Keratinocyte (primary cell): ENCODE measurements at regions not wholly inside any gene's neighbourhood (a gene's known extent, or its start where the extent isn't known, plus 50 kb on each side); places are given as distances from the start of the nearest gene placed in this dataset.

Experiments used
- DNase-seq: peaks from one replicate; pipeline ENCODE4 v3.0.0-alpha.2; 2011; ENCODE audit warnings: low read depth, missing footprints, low spot score
- FAIRE-seq: peaks from 2 replicates; lab custom pipeline; 2011; peaks lifted over from hg19 to GRCh38; lab: Jason Lieb, UNC
- H2AFZ ChIP-seq: 2 replicates; pipeline ENCODE4 v1.6.0; 2012; ENCODE audit warnings: low read length, control low read depth, inconsistent platforms; ENCODE audit not compliant: control insufficient read depth
- H3K27ac ChIP-seq: 2 replicates; pipeline ENCODE4 v1.5.1; 2011; ENCODE audit warnings: low read length; ENCODE audit not compliant: control insufficient read depth, insufficient read depth
- H3K27me3 ChIP-seq: 3 replicates; pipeline ENCODE4 v1.6.0; 2011; ENCODE audit warnings: low read length; ENCODE audit not compliant: control insufficient read depth, insufficient read depth; ENCODE audit errors: extremely low read depth
- H3K36me3 ChIP-seq, 2 experiments: 2 replicates in 1 of 2; 3 replicates in 1 of 2; pipeline ENCODE4 v1.5.1; 2011; ENCODE audit warnings: low read length in 2 of 2, mild to moderate bottlenecking in 1 of 2; ENCODE audit not compliant: control insufficient read depth in 2 of 2, insufficient read depth in 2 of 2; ENCODE audit errors: extremely low read depth in 1 of 2
- H3K4me1 ChIP-seq: 3 replicates; pipeline ENCODE4 v1.5.1; 2011; ENCODE audit warnings: low read length; ENCODE audit not compliant: control insufficient read depth, insufficient read depth; ENCODE audit errors: extremely low read depth
- H3K4me2 ChIP-seq: 3 replicates; pipeline ENCODE4 v1.6.0; 2011; ENCODE audit warnings: low read depth, low read length; ENCODE audit not compliant: control insufficient read depth, insufficient read depth; ENCODE audit errors: extremely low read depth
- H3K4me3 ChIP-seq, 3 experiments: fragments of 200-600 bp in 1 of 3; sonication (generic) in 1 of 3; 2 replicates in 2 of 3; 3 replicates in 1 of 3; pipeline ENCODE4 v1.5.1; 2011 to 2016; ENCODE audit warnings: low read length in 3 of 3, mild to moderate bottlenecking in 3 of 3, control low read depth in 2 of 3, inconsistent platforms in 1 of 3, low read depth in 1 of 3, mixed read lengths in 1 of 3, mixed run types in 1 of 3, moderate library complexity in 1 of 3; ENCODE audit not compliant: control insufficient read depth in 2 of 3, insufficient read depth in 2 of 3; ENCODE audit errors: extremely low read depth in 1 of 3
- H3K79me2 ChIP-seq: 2 replicates; pipeline ENCODE4 v1.6.0; 2012; ENCODE audit warnings: low read length; ENCODE audit not compliant: control insufficient read depth, insufficient read depth
- H3K9ac ChIP-seq: 3 replicates; pipeline ENCODE4 v1.6.0; 2011; ENCODE audit warnings: low read length; ENCODE audit not compliant: control insufficient read depth, insufficient read depth; ENCODE audit errors: extremely low read depth
- H3K9me1 ChIP-seq: 3 replicates; pipeline ENCODE4 v1.6.0; 2011; ENCODE audit warnings: low read length; ENCODE audit not compliant: control insufficient read depth, insufficient read depth; ENCODE audit errors: extremely low read depth
- H3K9me3 ChIP-seq: 2 replicates; pipeline ENCODE4 v1.5.1; 2012; ENCODE audit warnings: low read depth, low read length; ENCODE audit not compliant: control insufficient read depth
- H4K20me1 ChIP-seq: 3 replicates; pipeline ENCODE4 v1.6.0; 2011; ENCODE audit warnings: low read length; ENCODE audit not compliant: control insufficient read depth, insufficient read depth; ENCODE audit errors: extremely low read depth
- EZH2 ChIP-seq: IDR thresholded peaks from one replicate; pipeline ENCODE4 v1.6.1; 2012; ENCODE audit warnings: inconsistent platforms, mild to moderate bottlenecking, low read length, moderate library complexity
- dilution Hi-C: fragments of 300-500 bp; cut with MboI; formaldehyde crosslinking; loops from one replicate; pipeline ENCODE4 v1.7.0; 2020; ENCODE audit warnings: low sequenced_read_pairs; ENCODE audit not compliant: extremely low pct_ligation_motif_present
- TF ChIP-seq, protein P1 (sequence below), 3 experiments: IDR thresholded peaks in 1 of 3; conservative IDR thresholded peaks in 1 of 3; optimal IDR thresholded peaks in 1 of 3; 2 replicates in 2 of 3; 3 replicates in 1 of 3; pipeline versions ENCODE3 to v1.5.1; 2011; ENCODE audit warnings: low read length in 3 of 3, mild to moderate bottlenecking in 3 of 3, moderate library complexity in 2 of 3, control low read depth in 1 of 3, inconsistent platforms in 1 of 3; ENCODE audit not compliant: insufficient read depth in 2 of 3; ENCODE audit errors: extremely low read depth in 1 of 3

GRCh38 chr13:34210341-34210740, 392.4 kb downstream of the RFC3 start:
- Histone ChIP-seq H3K9me3 (no peaks in the 10 kb centered on the region), H3K36me3 (no peaks in the 10 kb centered on the region), H2AFZ (no peak overlapping the region), H3K27me3 (no peaks in the 10 kb centered on the region), H3K27ac (no peak overlapping the region), H3K4me1 (peaks cover 2% of the 10 kb centered on the region), H3K9me1 (no peaks in the 10 kb centered on the region), H3K9ac (no peak overlapping the region), H3K4me2 (no peak overlapping the region), H3K79me2 (no peaks in the 10 kb centered on the region), H4K20me1 (no peaks in the 10 kb centered on the region), H3K4me3 (no peak overlapping the region)
- FAIRE-seq (no peak), DNase-seq (no peak)
- TF ChIP-seq, protein P1, sequence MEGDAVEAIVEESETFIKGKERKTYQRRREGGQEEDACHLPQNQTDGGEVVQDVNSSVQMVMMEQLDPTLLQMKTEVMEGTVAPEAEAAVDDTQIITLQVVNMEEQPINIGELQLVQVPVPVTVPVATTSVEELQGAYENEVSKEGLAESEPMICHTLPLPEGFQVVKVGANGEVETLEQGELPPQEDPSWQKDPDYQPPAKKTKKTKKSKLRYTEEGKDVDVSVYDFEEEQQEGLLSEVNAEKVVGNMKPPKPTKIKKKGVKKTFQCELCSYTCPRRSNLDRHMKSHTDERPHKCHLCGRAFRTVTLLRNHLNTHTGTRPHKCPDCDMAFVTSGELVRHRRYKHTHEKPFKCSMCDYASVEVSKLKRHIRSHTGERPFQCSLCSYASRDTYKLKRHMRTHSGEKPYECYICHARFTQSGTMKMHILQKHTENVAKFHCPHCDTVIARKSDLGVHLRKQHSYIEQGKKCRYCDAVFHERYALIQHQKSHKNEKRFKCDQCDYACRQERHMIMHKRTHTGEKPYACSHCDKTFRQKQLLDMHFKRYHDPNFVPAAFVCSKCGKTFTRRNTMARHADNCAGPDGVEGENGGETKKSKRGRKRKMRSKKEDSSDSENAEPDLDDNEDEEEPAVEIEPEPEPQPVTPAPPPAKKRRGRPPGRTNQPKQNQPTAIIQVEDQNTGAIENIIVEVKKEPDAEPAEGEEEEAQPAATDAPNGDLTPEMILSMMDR (optimal IDR thresholded peaks at IDR 0.05 in 1 of 3, IDR thresholded peaks at IDR 0.05 in 1 of 3, conservative IDR thresholded peaks at IDR 0.05 in 1 of 3; ENCODE audit: extremely low read depth in 1 of 3, insufficient read depth in 2 of 3, low read length in 3 of 3), result no peak
- TF ChIP-seq EZH2, result no peak
- dilution Hi-C loops, result no loop called here

GRCh38 chr13:34214686-34215085, 396.7 kb downstream of the RFC3 start:
- Histone ChIP-seq H3K9ac (no peak overlapping the region), H3K9me1 (no peaks in the 10 kb centered on the region), H3K27ac (no peak overlapping the region), H4K20me1 (no peaks in the 10 kb centered on the region), H3K4me2 (no peak overlapping the region), H3K36me3 (no peaks in the 10 kb centered on the region), H3K4me3 (no peak overlapping the region), H3K9me3 (no peaks in the 10 kb centered on the region), H3K4me1 (no peaks in the 10 kb centered on the region), H3K79me2 (no peaks in the 10 kb centered on the region), H2AFZ (no peak overlapping the region), H3K27me3 (no peaks in the 10 kb centered on the region)
- DNase-seq (no peak), FAIRE-seq (no peak)
- dilution Hi-C loops, result no loop called here
- no peak for TF ChIP-seq EZH2
- TF ChIP-seq, protein P1 (optimal IDR thresholded peaks at IDR 0.05 in 1 of 3, IDR thresholded peaks at IDR 0.05 in 1 of 3, conservative IDR thresholded peaks at IDR 0.05 in 1 of 3; ENCODE audit: extremely low read depth in 1 of 3, insufficient read depth in 2 of 3, low read length in 3 of 3), result no peak
